GM12864 (cell line): ENCODE measurements at regions not wholly inside any gene's neighbourhood (a gene's known extent, or its start where the extent isn't known, plus 50 kb on each side); places are given as distances from the start of the nearest gene placed in this dataset.

Source experiments
- DNase-seq: peaks from one replicate; pipeline ENCODE4 v3.0.0-alpha.2; 2011; ENCODE audit warnings: low read depth
- H3K4me3 ChIP-seq: 2 replicates; pipeline ENCODE4 v1.5.1; 2011; ENCODE audit warnings: mild to moderate bottlenecking, low read depth, low read length, control low read depth
- TF ChIP-seq, protein P1 (sequence below): IDR thresholded peaks from 2 replicates; pipeline ENCODE4 v1.5.1; 2011; ENCODE audit warnings: low read depth, mild to moderate bottlenecking, moderate library complexity, low read length, control low read depth, inconsistent platforms; ENCODE audit errors: missing control alignments

DNA sequence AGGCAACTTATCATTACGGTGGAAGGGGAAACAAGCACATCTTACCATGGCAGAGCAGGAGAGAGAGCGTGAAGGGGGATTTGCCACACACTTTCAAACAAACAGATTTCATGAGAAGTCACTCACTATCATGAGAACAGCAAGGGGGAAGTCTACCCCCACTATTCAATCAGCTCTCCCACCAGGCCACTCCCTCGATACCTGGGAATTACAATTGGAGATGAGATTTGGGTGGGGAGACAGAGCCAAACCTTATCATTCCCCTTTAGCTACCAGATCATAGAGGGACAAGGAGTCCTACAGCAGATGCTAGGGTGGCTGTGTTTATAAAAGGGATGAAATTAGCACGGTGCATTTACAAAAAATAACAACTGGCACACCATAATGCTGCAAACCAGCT lies 2149.4 kb upstream of the ACO1 start:
- no peak overlapping the region for H3K4me3 ChIP-seq
- TF ChIP-seq, protein P1, sequence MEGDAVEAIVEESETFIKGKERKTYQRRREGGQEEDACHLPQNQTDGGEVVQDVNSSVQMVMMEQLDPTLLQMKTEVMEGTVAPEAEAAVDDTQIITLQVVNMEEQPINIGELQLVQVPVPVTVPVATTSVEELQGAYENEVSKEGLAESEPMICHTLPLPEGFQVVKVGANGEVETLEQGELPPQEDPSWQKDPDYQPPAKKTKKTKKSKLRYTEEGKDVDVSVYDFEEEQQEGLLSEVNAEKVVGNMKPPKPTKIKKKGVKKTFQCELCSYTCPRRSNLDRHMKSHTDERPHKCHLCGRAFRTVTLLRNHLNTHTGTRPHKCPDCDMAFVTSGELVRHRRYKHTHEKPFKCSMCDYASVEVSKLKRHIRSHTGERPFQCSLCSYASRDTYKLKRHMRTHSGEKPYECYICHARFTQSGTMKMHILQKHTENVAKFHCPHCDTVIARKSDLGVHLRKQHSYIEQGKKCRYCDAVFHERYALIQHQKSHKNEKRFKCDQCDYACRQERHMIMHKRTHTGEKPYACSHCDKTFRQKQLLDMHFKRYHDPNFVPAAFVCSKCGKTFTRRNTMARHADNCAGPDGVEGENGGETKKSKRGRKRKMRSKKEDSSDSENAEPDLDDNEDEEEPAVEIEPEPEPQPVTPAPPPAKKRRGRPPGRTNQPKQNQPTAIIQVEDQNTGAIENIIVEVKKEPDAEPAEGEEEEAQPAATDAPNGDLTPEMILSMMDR, result no peak
- no peak for DNase-seq

DNA sequence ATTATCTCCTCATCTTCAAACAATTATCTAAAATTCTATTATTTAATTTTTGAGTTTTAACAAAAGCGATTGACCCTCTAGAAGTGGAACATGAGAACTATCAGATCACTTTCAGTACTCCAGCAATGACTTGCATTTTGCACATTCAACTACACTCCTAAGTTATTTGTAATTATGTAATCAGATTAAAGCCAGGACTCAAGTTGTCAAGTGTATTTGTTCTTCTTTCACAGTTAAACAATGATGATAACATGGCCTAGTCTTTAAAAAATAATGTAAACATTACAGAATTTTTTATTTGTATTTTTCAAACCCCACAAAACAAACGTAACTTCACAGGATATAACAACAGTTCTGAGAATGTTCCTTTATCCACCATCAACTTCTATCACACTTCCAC lies 2148.9 kb upstream of the ACO1 start:
- DNase-seq, result no peak
- no peak overlapping the region for H3K4me3 ChIP-seq
- TF ChIP-seq, protein P1, result no peak

DNA sequence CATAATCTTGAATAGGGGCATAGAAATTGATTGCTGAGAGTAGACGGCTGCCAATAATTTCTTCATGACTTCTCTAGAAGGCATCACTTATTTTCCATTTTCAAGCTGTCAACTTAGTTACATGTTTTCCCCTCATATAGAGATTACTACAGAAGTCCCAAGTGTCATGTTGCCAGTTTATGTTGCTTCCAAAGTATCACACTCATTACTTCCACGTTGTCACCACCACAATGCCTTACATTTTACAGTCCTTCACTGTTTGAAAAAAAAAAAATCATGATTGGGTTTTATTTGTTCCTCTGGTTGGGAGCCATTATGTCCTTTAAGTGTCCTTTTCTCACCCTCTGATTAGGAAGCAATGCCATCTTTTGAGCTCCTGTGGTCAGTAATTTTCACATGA lies 2144.6 kb upstream of the ACO1 start:
- TF ChIP-seq, protein P1, result no peak
- H3K4me3 ChIP-seq, result no peak overlapping the region

DNA sequence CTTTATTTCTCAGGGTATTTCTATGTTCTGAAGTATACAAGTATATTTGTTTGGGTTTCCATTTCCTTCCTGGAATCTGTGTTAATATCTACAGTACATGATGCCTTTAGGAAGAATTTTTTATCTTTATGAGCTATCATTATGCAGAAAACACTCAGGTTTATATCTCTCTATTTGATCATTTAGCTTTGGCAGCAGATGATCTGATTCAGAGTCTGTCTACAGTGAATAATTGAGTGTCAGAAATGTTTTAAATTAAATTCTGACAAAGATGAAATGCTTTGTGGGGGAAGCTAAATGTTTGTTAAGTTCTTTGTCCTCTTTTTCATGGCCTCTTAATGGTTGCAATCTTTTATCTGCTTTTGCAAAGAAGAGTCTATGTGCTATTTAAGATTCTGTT lies 2141.0 kb upstream of the ACO1 start:
- H3K4me3 ChIP-seq, result no peak overlapping the region
- no peak for DNase-seq
- TF ChIP-seq, protein P1, result no peak

More for the DNA sequence above, 2144.6 kb upstream of the ACO1 start:
- DNase-seq, result no peak

DNA sequence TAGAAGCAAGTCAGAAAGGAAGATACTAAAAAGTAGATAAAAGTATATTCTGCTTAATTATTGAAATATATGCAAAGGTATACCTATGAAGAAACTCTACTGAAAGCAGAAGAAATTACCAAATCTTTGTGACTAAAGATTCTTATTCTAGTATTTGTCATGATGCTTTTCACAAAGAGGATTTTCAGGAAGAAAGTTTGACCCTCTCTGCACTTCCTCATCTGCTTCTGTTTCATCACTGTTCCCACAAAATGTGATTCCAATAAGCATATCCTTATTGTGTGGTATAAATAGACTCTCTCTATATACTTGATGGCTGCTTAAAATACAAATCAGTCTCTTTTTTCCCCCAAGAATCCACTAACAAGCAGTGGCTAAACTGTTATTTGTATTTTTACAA lies 2139.6 kb upstream of the ACO1 start:
- no peak for DNase-seq
- no peak overlapping the region for H3K4me3 ChIP-seq
- TF ChIP-seq, protein P1, result no peak

DNA sequence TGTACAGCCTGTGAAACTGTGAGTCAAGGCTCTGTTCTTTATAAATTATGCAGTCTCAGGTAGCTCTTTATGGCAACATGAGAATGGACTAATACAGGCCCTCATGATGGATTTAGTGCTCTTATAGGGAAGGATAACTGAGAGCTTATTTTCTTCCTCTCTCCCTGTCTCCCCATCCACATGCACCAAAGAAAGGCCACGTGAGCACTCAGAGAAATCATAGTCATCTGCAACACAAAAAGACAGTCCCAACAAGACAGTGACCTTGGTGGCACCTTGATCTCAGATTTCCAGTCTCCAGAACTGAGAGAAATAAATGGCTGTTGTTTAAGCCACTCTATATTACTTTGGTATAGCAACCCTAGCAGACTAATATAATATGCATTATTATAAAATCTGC lies 2133.6 kb upstream of the ACO1 start:
- TF ChIP-seq, protein P1, result no peak
- no peak for DNase-seq

DNA sequence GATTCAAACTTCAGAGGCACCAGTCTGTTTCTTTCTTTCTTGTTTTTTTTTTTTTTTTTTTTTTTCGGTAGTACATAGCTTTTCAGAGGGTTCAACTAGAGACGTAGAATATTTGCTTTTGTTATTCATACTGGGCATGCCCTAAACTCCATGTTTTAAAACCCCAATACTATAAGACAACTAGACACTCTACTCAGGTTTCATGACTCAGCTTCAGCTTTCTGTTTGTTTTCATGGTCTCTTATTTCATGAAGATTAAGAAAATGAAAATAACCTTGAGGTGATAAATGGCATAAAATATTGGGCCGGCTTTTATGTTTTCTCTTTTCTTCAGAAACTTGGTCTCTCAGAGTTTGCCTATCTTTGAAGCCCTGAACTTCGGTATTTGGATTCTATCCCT lies 2126.3 kb upstream of the ACO1 start:
- H3K4me3 ChIP-seq, result no peak overlapping the region
- no peak for DNase-seq
- TF ChIP-seq, protein P1, result no peak

More for the DNA sequence above, 2133.6 kb upstream of the ACO1 start:
- H3K4me3 ChIP-seq, result no peak overlapping the region
